Right cardiac atrium (tissue), 5 donors: ENCODE measurements at regions not wholly inside any gene's neighbourhood (a gene's known extent, or its start where the extent isn't known, plus 50 kb on each side); places are given as distances from the start of the nearest gene placed in this dataset.
"Not testable (repeated sequence)": the region's sequence is repeated elsewhere in the genome, so short reads cannot be mapped to it uniquely, and the experiment has no call there.

Experiments used
- ATAC-seq, 2 donors: fragments of 200-7000 bp; cut with Tn5 transposase; one replicate each; pipeline versions ENCODE4 v1.8.0 to v1.9.1; 2020; ENCODE audit warnings: moderate library complexity in 2 of 2, mild to moderate bottlenecking in 1 of 2
- DNase-seq, 3 donors: peaks; one replicate each; pipeline ENCODE4 v3.0.0-alpha.2; 2020
- H3K27ac ChIP-seq: one replicate; pipeline ENCODE4 v1.5.1; 2013; ENCODE audit warnings: mild to moderate bottlenecking, low read length, control low read depth, moderate library complexity
- H3K27me3 ChIP-seq: one replicate; pipeline ENCODE4 v1.6.1; 2013; ENCODE audit not compliant: control insufficient read depth, insufficient read depth
- H3K4me1 ChIP-seq: one replicate; pipeline ENCODE4 v1.6.1; 2013; ENCODE audit warnings: low read length; ENCODE audit not compliant: control insufficient read depth, insufficient read depth
- H3K4me3 ChIP-seq: one replicate; pipeline ENCODE4 v1.5.1; 2013; ENCODE audit warnings: low read length, control low read depth
- H3K9me3 ChIP-seq: one replicate; pipeline ENCODE4 v1.6.1; 2013; ENCODE audit warnings: low read length; ENCODE audit not compliant: control insufficient read depth
- WGBS: extraction: QIAGEN DNeasy Blood & Tissue Kit; methylation state at CpG from one replicate; pipeline ENCODE4 v1.1.7; 2013; 5-methylcytosine and 5-hydroxymethylcytosine counted together
- intact Hi-C, 4 donors: fragments of 100-400 bp; cut with DNase I; formaldehyde crosslinking; loops; one replicate each; pipeline versions ENCODE4 v1.11.0 to v1.14.0; 2022 to 2023
- donor health status: healthy with polysubstance abuse.
- donor health status: DM: no; HTN: yes; CAD: no.
- donor health status: DM: no; HTN: no; CAD: no.
- donor health status: DM: no; HTN: yes; CAD: no; lungs with severe emphysema.
- donor health status: DM: yes; HTN: yes; CAD: no.

DNA sequence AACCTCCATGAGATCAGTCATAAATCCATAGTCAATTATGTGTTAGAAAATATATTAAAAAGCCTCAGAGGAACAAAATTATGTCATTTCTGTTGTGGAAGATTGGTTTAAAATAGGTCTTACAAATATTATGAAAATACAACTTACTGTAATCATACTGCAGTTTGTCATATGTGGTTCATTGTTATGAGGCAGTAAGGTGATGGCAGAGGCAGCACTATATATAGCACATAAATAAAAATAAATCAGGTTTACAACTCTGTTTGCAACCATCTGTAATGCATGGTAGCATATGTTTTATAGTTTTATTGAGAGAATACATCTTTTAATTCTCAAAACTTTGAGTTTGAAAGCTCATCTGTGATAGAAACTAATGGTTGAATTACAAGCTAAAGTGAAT is 651.4 kb downstream of the PCDH11X start:
- intact Hi-C loops, H3K9me3 ChIP-seq, H3K4me1 ChIP-seq, ATAC-seq, H3K27me3 ChIP-seq, H3K27ac ChIP-seq, H3K4me3 ChIP-seq, DNase-seq: not testable (repeated sequence)

GRCh38 chrX:92460539-92460938 is 681.4 kb downstream of the PCDH11X start:
- H3K4me3 ChIP-seq, DNase-seq, H3K27me3 ChIP-seq, H3K27ac ChIP-seq, ATAC-seq, H3K9me3 ChIP-seq, H3K4me1 ChIP-seq, intact Hi-C loops: not testable (repeated sequence)
- 82% methylated on average over 13 of the region's 13 CpGs for WGBS

GRCh38 chrX:92480165-92480564 is 701.0 kb downstream of the PCDH11X start:
- H3K27ac ChIP-seq, ATAC-seq, H3K4me1 ChIP-seq, H3K4me3 ChIP-seq, intact Hi-C loops, H3K9me3 ChIP-seq, H3K27me3 ChIP-seq, DNase-seq: not testable (repeated sequence)
- 76% methylated on average over 3 of the region's 3 CpGs for WGBS

GRCh38 chrX:92485487-92485886 is 706.3 kb downstream of the PCDH11X start:
- 58% methylated on average over 3 of the region's 3 CpGs for WGBS
- ATAC-seq, H3K4me3 ChIP-seq, H3K27ac ChIP-seq, intact Hi-C loops, H3K27me3 ChIP-seq, DNase-seq, H3K9me3 ChIP-seq, H3K4me1 ChIP-seq: not testable (repeated sequence)

GRCh38 chrX:92515270-92515669 is 736.1 kb downstream of the PCDH11X start:
- intact Hi-C loops, H3K4me3 ChIP-seq, H3K9me3 ChIP-seq, ATAC-seq, H3K4me1 ChIP-seq, H3K27ac ChIP-seq, H3K27me3 ChIP-seq: not testable (repeated sequence)
- DNase-seq, result peak in 1 of 3 donors; percentile 22
- 93% methylated on average over 19 of the region's 19 CpGs for WGBS

- DNase-seq, intact Hi-C loops, H3K27ac ChIP-seq, H3K4me3 ChIP-seq, ATAC-seq, H3K27me3 ChIP-seq, H3K9me3 ChIP-seq, H3K4me1 ChIP-seq: not testable (repeated sequence)
- WGBS, result 77% methylated on average over 2 of the region's 2 CpGs
Observed at GRCh38 chrX:92528995-92529394, 749.8 kb downstream of the PCDH11X start.

DNA sequence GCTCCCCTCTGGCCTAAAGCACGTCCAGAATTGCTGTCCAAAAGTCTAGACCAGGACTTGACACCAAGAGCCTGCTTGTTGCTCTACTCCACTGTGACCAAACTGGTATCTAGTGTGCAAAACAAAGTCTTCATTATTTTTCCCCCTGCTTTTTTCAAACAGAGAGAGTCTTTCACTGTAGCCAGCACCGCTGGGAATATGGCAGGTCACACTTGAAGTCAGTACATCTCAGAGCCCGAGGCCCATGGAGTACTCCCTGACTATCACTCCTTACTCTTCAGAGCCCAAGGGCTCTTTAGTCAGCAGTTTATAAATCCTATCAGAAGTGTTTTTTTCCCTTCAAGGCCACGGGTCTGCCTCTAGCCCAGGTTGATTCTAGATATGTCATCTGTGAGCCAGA is 761.3 kb downstream of the PCDH11X start:
- H3K27me3 ChIP-seq, ATAC-seq, intact Hi-C loops, H3K27ac ChIP-seq, DNase-seq, H3K4me3 ChIP-seq, H3K4me1 ChIP-seq, H3K9me3 ChIP-seq: not testable (repeated sequence)
- 59% methylated on average over 4 of the region's 4 CpGs for WGBS

- ATAC-seq, H3K27ac ChIP-seq, H3K4me1 ChIP-seq, intact Hi-C loops, H3K27me3 ChIP-seq, H3K4me3 ChIP-seq, DNase-seq, H3K9me3 ChIP-seq: not testable (repeated sequence)
Observed at GRCh38 chrX:92558323-92558722, 779.1 kb downstream of the PCDH11X start.

- H3K27me3 ChIP-seq, H3K9me3 ChIP-seq, intact Hi-C loops, H3K4me1 ChIP-seq, H3K4me3 ChIP-seq, DNase-seq, H3K27ac ChIP-seq, ATAC-seq: not testable (repeated sequence)
- WGBS, result 58% methylated on average over 1 of the region's 1 CpG
Observed at GRCh38 chrX:92558796-92559195, 779.6 kb downstream of the PCDH11X start.

- intact Hi-C loops, H3K4me3 ChIP-seq, H3K27ac ChIP-seq, H3K9me3 ChIP-seq, H3K4me1 ChIP-seq, ATAC-seq, H3K27me3 ChIP-seq, DNase-seq: not testable (repeated sequence)
- WGBS, result 55% methylated on average over 2 of the region's 2 CpGs
Observed at GRCh38 chrX:92560083-92560482, 780.9 kb downstream of the PCDH11X start.

- WGBS, result 79% methylated on average over 1 of the region's 1 CpG
- H3K4me3 ChIP-seq, intact Hi-C loops, H3K27ac ChIP-seq, H3K27me3 ChIP-seq, DNase-seq, ATAC-seq, H3K9me3 ChIP-seq, H3K4me1 ChIP-seq: not testable (repeated sequence)
Observed at GRCh38 chrX:92570217-92570616, 791.0 kb downstream of the PCDH11X start.

GRCh38 chrX:92586643-92587042 is 807.5 kb downstream of the PCDH11X start:
- DNase-seq, H3K4me3 ChIP-seq, intact Hi-C loops: not testable (repeated sequence)

More at GRCh38 chrX:92586643-92587042, 807.5 kb downstream of the PCDH11X start:
- H3K4me1 ChIP-seq, ATAC-seq, H3K27me3 ChIP-seq, H3K27ac ChIP-seq, H3K9me3 ChIP-seq: not testable (repeated sequence)
- WGBS, result 69% methylated on average over 3 of the region's 3 CpGs
